ENCODE measurements at regions not wholly inside any gene's neighbourhood (a gene's known extent, or its start where the extent isn't known, plus 50 kb on each side); places are given as distances from the start of the nearest gene placed in this dataset.

DNA sequence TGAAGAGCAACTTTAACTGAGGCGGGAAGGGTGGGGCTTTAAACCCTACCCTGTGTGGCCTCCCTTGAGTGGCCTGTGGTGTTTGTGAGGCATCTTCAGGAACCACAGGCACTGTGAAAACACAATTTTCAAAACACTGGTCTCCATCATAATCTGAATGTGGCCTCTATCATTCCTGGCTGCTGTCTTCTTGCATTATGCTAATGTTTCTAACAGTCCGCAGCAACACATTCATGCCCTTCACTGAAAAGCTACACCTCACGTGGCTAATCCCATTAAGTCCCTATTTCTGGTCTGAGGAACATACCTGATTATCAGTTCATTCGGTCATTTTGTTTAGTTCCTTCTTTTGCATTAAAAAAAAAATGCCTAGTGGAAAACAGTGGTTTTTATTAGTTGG is 94.6 kb downstream of the F11 start:
- Histone ChIP-seq H3K36me3 (ENCODE audit: insufficient read depth, low read length) (no peaks in the 10 kb centered on the region), H3K4me1 (ENCODE audit: insufficient read depth, low read length, severe bottlenecking) (no peaks in the 10 kb centered on the region), H3K79me2 (ENCODE audit: insufficient read depth, low read length) (no peaks in the 10 kb centered on the region), H3K9ac (ENCODE audit: low read length) (no peak overlapping the region), H3K9me3 (ENCODE audit: low read length) (no peaks in the 10 kb centered on the region; the same call in 1 of the 2 replicates), H4K20me1 (ENCODE audit: insufficient read depth, low read length) (no peaks in the 10 kb centered on the region), H3K9me2 (ENCODE audit: low read depth, low read length) (no peaks in the 10 kb centered on the region), H3K4me2 (ENCODE audit: low read length) (no peak overlapping the region), H3K4me3 (ENCODE audit: low read depth, low read length, poor library complexity, severe bottlenecking) (no peak overlapping the region), H3K27ac (ENCODE audit: low read depth, low read length, poor library complexity, severe bottlenecking) (no peak overlapping the region), H3F3A (ENCODE audit: insufficient read depth, low read length) (no peaks in the 10 kb centered on the region), H3K27me3 (ENCODE audit: insufficient read depth, low read length) (no peaks in the 10 kb centered on the region), H2AFZ (ENCODE audit: low read length) (no peak overlapping the region)
- TF ChIP-seq CTCF (IDR thresholded peaks at IDR 0.05; ENCODE audit: low read length) (no peak), EZH2 (IDR thresholded peaks at IDR 0.05; ENCODE audit: borderline replicate concordance, low read length) (no peak)

DNA sequence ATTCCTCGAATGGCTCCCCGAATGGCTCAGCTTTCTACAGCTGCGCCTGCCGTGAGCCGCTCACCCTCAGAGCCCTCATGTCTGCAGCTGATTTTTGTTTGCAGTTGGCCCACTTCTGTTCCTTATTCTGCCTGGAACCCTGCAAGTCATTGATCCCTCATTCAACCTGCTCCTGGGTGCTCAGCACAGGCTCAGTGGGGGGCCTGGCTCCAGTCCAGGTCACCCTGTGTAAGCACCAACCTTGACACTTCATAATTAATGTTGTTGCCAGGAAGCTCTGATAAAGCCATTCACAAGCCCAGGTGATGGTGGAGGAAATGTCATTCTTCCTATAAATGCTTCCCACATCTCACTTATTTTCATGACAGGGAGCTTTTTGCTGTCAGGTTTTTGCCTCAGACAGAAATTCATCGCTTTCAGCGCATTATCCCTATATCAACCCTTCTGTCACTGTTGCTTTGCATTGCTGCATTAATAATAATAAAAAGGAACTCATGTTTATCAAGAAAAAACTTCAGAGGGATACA is 85.7 kb downstream of the F11 start:
- H3K9ac ChIP-seq (ENCODE audit: low read length), result no peak overlapping the region
- H3K79me2 ChIP-seq (ENCODE audit: insufficient read depth, low read length), result no peaks in the 10 kb centered on the region
- no peaks in the 10 kb centered on the region for H3K9me3 ChIP-seq (ENCODE audit: low read length)
- no peaks in the 10 kb centered on the region for H3F3A ChIP-seq (ENCODE audit: insufficient read depth, low read length)
- H3K27me3 ChIP-seq (ENCODE audit: insufficient read depth, low read length), result 0 out of 2 replicates have a peak, but pooled peaks cover 4% of the 10 kb centered on the region
- H2AFZ ChIP-seq (ENCODE audit: low read length), result no peak overlapping the region
- H3K4me2 ChIP-seq (ENCODE audit: low read length), result no peak overlapping the region
- H3K36me3 ChIP-seq (ENCODE audit: insufficient read depth, low read length), result no peaks in the 10 kb centered on the region
- no peaks in the 10 kb centered on the region for H3K9me2 ChIP-seq (ENCODE audit: low read depth, low read length)
- no peaks in the 10 kb centered on the region for H3K4me1 ChIP-seq (ENCODE audit: insufficient read depth, low read length, severe bottlenecking)
- no peak overlapping the region for H3K27ac ChIP-seq (ENCODE audit: low read depth, low read length, poor library complexity, severe bottlenecking)
- TF ChIP-seq EZH2 (IDR thresholded peaks at IDR 0.05; ENCODE audit: borderline replicate concordance, low read length) (no peak), CTCF (IDR thresholded peaks at IDR 0.05; ENCODE audit: low read length) (no peak)
- H4K20me1 ChIP-seq (ENCODE audit: insufficient read depth, low read length), result no peaks in the 10 kb centered on the region
- H3K4me3 ChIP-seq (ENCODE audit: low read depth, low read length, poor library complexity, severe bottlenecking), result no peak overlapping the region

DNA sequence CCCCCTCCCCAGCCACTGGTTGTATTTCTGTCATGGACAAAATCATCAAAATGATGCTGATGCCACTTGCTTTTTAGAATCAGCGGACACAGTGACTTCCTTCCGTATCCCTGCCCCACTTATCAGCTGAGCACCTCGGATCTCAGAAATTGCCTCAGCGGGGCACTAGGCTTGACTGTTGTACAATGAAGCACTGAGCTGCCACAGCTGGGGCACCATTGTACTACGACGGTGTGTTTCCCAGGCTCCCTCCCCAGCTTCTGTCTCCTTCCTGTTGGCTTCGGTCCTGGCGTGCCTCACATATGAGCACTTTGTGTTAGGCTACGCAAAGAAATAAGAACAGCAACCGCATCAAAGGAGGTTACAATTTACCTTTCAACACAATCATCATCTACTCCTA is 82.4 kb downstream of the F11 start:
- TF ChIP-seq CTCF (IDR thresholded peaks at IDR 0.05; ENCODE audit: low read length) (no peak), EZH2 (IDR thresholded peaks at IDR 0.05; ENCODE audit: borderline replicate concordance, low read length) (no peak)
- H2AFZ ChIP-seq (ENCODE audit: low read length), result no peak overlapping the region
- H4K20me1 ChIP-seq (ENCODE audit: insufficient read depth, low read length), result no peaks in the 10 kb centered on the region
- no peaks in the 10 kb centered on the region for H3F3A ChIP-seq (ENCODE audit: insufficient read depth, low read length)
- no peak overlapping the region for H3K4me3 ChIP-seq (ENCODE audit: low read depth, low read length, poor library complexity, severe bottlenecking)
- no peak overlapping the region for H3K27ac ChIP-seq (ENCODE audit: low read depth, low read length, poor library complexity, severe bottlenecking)
- H3K36me3 ChIP-seq (ENCODE audit: insufficient read depth, low read length), result no peaks in the 10 kb centered on the region
- H3K9me2 ChIP-seq (ENCODE audit: low read depth, low read length), result no peaks in the 10 kb centered on the region
- no peaks in the 10 kb centered on the region for H3K9me3 ChIP-seq (ENCODE audit: low read length)
- no peaks in the 10 kb centered on the region for H3K79me2 ChIP-seq (ENCODE audit: insufficient read depth, low read length)
- H3K4me1 ChIP-seq (ENCODE audit: insufficient read depth, low read length, severe bottlenecking), result no peaks in the 10 kb centered on the region
- no peak overlapping the region for H3K4me2 ChIP-seq (ENCODE audit: low read length)
- H3K27me3 ChIP-seq (ENCODE audit: insufficient read depth, low read length), result 0 out of 2 replicates have a peak, but pooled peaks cover 4% of the 10 kb centered on the region
- H3K9ac ChIP-seq (ENCODE audit: low read length), result no peak overlapping the region
